Stimulated activated CD4-positive, alpha-beta T cell treated with anti-CD3 and anti-CD28 coated beads, TNF-alpha, amount 100 ng/mL, for 48 hours (primary cell): ENCODE measurements at regions not wholly inside any gene's neighbourhood (a gene's known extent, or its start where the extent isn't known, plus 50 kb on each side); places are given as distances from the start of the nearest gene placed in this dataset.
"Not testable (repeated sequence)": the region's sequence is repeated elsewhere in the genome, so short reads cannot be mapped to it uniquely, and the experiment has no call there.

Experiments
- DNase-seq, 3 donors: peaks; one replicate each; pipeline ENCODE4 v3.0.0-alpha.2; 2020; ENCODE audit warnings: low read depth in 3 of 3

- DNase-seq, result no peak
Observed at GRCh38 chrX:122026665-122027064, 979.3 kb downstream of the GLUD2 start.

- DNase-seq, result no peak
Observed at GRCh38 chrX:122046226-122046625, 998.8 kb downstream of the GLUD2 start.

GRCh38 chrX:122046815-122047214, 999.4 kb downstream of the GLUD2 start:
- DNase-seq, result no peak

- no peak for DNase-seq
Observed at GRCh38 chrX:122047261-122047660, 999.9 kb downstream of the GLUD2 start.

GRCh38 chrX:122055460-122055859, 1008.0 kb downstream of the GLUD2 start:
- DNase-seq, result no peak

GRCh38 chrX:122055979-122056715, 1008.7 kb downstream of the GLUD2 start:
- no peak for DNase-seq

- no peak for DNase-seq
Observed at GRCh38 chrX:122076241-122076640, 1028.8 kb downstream of the GLUD2 start.

- no peak for DNase-seq
Observed at GRCh38 chrX:122078079-122078478, 1030.7 kb downstream of the GLUD2 start.

- DNase-seq, result no peak
Observed at GRCh38 chrX:122087341-122087740, 1039.9 kb downstream of the GLUD2 start.

- no peak for DNase-seq
Observed at GRCh38 chrX:122091571-122091970, 1044.2 kb downstream of the GLUD2 start.

GRCh38 chrX:122092360-122092759, 1045.0 kb downstream of the GLUD2 start:
- no peak for DNase-seq

GRCh38 chrX:122092978-122093377, 1045.6 kb downstream of the GLUD2 start:
- DNase-seq, result no peak

- no peak for DNase-seq
Observed at GRCh38 chrX:122094611-122095010, 1047.2 kb downstream of the GLUD2 start.

- no peak for DNase-seq
Observed at GRCh38 chrX:122113376-122113775, 1066.0 kb downstream of the GLUD2 start.

- no peak for DNase-seq
Observed at GRCh38 chrX:122113896-122114295, 1066.5 kb downstream of the GLUD2 start.

- no peak for DNase-seq
Observed at GRCh38 chrX:122115604-122116003, 1068.2 kb downstream of the GLUD2 start.

- no peak for DNase-seq
Observed at GRCh38 chrX:122119361-122119760, 1064.7 kb upstream of the GRIA3 start.

GRCh38 chrX:122122274-122122673, 1061.8 kb upstream of the GRIA3 start:
- no peak for DNase-seq

GRCh38 chrX:122133478-122133877, 1050.6 kb upstream of the GRIA3 start:
- no peak for DNase-seq

- DNase-seq, result no peak
Observed at GRCh38 chrX:122134291-122134690, 1049.8 kb upstream of the GRIA3 start.

GRCh38 chrX:122135070-122135469, 1049.0 kb upstream of the GRIA3 start:
- DNase-seq, result no peak

- DNase-seq, result not testable (repeated sequence)
Observed at GRCh38 chrX:122140219-122140618, 1043.9 kb upstream of the GRIA3 start.

- no peak for DNase-seq
Observed at GRCh38 chrX:122154019-122154418, 1030.1 kb upstream of the GRIA3 start.

- DNase-seq, result no peak
Observed at GRCh38 chrX:122168241-122168640, 1015.8 kb upstream of the GRIA3 start.
